SK-MEL-5 (cell line): ENCODE measurements at regions not wholly inside any gene's neighbourhood (a gene's known extent, or its start where the extent isn't known, plus 50 kb on each side); places are given as distances from the start of the nearest gene placed in this dataset.

Source experiments
- DNase-seq: peaks from one replicate; pipeline ENCODE4 v3.0.0-alpha.2; 2016; ENCODE audit warnings: low read depth, low spot score
- in situ Hi-C: cut with HindIII; loops from 2 replicates; pipeline ENCODE4 v1.10.0; 2016; ENCODE audit warnings: low sequenced_read_pairs, high pct_unique_total_duplicates, low pct_unique_long_range_greater_than_20kb

DNA sequence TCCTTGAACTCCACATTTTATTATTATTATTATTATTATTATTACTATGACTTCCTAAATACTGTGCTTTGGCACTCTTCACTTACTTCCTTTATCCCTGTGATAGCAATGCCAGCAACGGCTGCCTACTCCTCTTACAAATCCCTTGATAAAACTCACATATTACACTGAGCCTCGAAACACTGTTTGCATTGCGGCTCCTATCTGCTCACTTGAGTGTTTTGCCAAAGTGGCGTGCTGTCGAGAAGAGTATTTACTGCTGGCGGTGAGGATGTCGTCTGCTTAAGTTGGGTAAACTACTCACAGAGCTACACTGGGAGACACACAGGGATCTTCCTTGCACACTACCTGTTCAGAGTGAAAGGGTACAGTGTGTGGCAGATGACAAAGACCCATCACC, 143.4 kb upstream of the VCX3A start:
- DNase-seq = no peak
- in situ Hi-C loops = no loop called here

GRCh38 chrX:6674734-6675133, 139.8 kb upstream of the VCX3A start:
- DNase-seq = no peak
- in situ Hi-C loops = no loop called here

- in situ Hi-C loops = no loop called here
- no peak for DNase-seq
Observed at GRCh38 chrX:6667048-6667768, 132.3 kb upstream of the VCX3A start.

DNA sequence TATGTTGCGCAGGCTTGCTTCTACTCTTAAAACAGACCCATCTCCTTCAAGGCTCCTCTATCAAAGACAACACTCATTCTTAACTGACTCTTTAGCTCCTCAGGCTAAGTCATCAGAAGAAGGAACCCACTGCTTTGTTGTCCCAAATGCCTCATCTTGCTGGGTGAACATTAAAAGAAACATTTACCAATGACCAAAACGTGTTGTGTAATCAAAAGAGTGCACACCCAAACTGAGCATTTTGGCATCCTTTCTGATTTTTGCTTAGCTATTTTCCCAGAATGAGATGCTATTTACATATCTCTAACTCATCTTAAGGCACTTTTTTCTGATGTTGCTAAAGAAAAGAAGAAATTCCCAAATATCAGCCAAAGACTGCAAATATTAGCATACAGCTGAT, 131.7 kb upstream of the VCX3A start:
- in situ Hi-C loops = no loop called here
- no peak for DNase-seq

GRCh38 chrX:6661736-6662135, 126.8 kb upstream of the VCX3A start:
- in situ Hi-C loops = no loop called here
- DNase-seq = no peak

DNA sequence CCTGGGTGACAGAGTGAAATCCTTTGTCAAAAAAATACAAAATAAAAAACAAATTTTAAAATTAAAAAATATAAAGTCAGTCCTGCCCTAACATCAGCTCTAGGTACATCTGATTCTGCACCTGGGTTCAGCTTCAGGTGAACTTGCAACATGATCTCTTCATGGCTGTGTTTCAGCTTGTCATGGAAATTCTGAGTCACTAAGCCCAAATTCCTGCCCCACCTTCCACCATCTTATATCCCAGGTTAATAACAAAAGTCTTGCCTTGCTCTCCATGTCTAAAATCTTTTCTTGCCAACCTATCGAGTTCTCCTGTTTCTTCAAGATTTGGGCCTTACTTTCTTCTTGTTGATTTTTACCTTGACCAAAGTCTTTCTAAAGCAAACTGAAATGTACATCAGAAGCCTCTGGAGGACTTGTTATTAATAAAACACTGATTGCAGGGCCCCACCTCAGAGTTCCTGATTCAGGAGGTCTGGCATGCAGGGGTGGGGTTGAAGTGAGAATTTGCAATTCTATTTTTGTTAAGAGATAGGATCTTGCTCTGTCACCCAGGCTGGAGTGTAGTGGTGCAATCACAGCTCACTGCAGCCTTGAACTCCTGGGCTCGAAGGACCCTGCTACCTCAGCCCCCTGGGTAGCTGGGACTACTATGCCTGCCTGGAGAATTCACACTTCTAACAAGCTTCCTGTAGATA, 125.8 kb upstream of the VCX3A start:
- in situ Hi-C loops = no loop called here
- no peak for DNase-seq

GRCh38 chrX:6645216-6645615, 110.3 kb upstream of the VCX3A start:
- in situ Hi-C loops = no loop called here
- no peak for DNase-seq

DNA sequence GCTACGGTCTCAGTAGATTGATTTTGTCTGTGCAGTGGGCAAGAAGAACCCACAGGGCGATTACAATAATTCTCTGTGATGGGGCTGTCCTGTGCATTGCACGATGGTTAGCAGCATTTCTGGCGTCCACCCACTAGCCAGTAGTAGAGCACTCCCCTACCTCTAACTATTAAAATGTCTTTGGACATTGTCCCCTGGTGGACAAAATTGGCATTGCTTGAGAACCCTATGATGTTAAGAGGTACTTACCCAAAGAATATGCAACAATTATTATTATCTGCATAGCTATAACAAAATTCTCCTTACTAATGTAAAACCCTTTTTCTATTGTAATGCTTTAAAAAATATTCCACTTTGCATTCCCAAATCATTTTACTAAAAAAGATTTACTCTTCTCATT, 109.5 kb upstream of the VCX3A start:
- in situ Hi-C loops = no loop called here
- DNase-seq = peak; percentile 17

DNA sequence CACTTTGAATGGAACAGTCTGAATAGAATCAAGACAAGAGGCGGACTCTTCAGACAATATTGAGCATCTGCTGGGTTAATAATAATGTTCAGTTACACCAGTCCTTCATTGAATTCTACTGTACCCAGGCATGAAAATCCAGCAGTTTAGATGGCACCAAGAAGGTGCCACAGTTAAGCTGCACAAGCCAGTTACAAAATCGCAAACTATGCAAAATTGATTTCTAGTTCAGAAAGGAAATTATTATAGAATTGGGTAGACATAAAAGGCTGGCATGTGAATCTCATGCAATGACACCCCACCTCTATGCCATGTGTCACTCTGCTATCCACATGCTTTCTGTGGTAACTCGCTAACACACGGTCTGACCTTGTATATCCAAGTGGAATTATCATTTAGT, 105.8 kb upstream of the VCX3A start:
- in situ Hi-C loops = no loop called here
- no peak for DNase-seq

- no peak for DNase-seq
- in situ Hi-C loops = no loop called here
Observed at GRCh38 chrX:6614506-6614905, 79.6 kb upstream of the VCX3A start.

- DNase-seq = no peak
- in situ Hi-C loops = no loop called here
Observed at GRCh38 chrX:6599230-6599860, 64.4 kb upstream of the VCX3A start.
